Neural cell (in vitro differentiated cells): ENCODE measurements at regions not wholly inside any gene's neighbourhood (a gene's known extent, or its start where the extent isn't known, plus 50 kb on each side); places are given as distances from the start of the nearest gene placed in this dataset.

ENCODE experiments used
- H2AFZ ChIP-seq: fragments of 200-600, 300-800 bp; sonication (generic), shearing (Covaris generic); 2 replicates; pipeline ENCODE4 v1.6.0; 2014; ENCODE audit warnings: low read depth, mild to moderate bottlenecking, antibody characterized with exemption, low read length, moderate library complexity
- H3F3A ChIP-seq: fragments of 200-600 bp; shearing (Covaris generic); 2 replicates; pipeline ENCODE4 v1.6.1; 2016; ENCODE audit warnings: mild to moderate bottlenecking, moderate library complexity, mixed read lengths, antibody characterized with exemption, low read length; ENCODE audit not compliant: insufficient read depth, poor library complexity, severe bottlenecking
- H3K27ac ChIP-seq: fragments of 200-600, 300-800 bp; sonication (generic), shearing (Covaris generic); 2 replicates; pipeline ENCODE4 v1.5.1; 2014; ENCODE audit warnings: mild to moderate bottlenecking, low read length, moderate library complexity
- H3K27me3 ChIP-seq: fragments of 300-800, 200-600 bp; sonication (generic), shearing (Covaris generic); 2 replicates; pipeline ENCODE4 v1.6.0; 2014; ENCODE audit warnings: mild to moderate bottlenecking, low read depth, low read length, moderate library complexity; ENCODE audit not compliant: insufficient read depth
- H3K36me3 ChIP-seq: fragments of 300-800, 200-600 bp; sonication (generic), shearing (Covaris generic); 2 replicates; pipeline ENCODE4 v1.5.1; 2014; ENCODE audit warnings: mild to moderate bottlenecking, antibody characterized with exemption, low read length, moderate library complexity; ENCODE audit not compliant: insufficient read depth
- H3K4me2 ChIP-seq: fragments of 300-800, 200-600 bp; sonication (generic), shearing (Covaris generic); 2 replicates; pipeline ENCODE4 v1.6.0; 2014; ENCODE audit warnings: mild to moderate bottlenecking, low read length
- H3K4me3 ChIP-seq: fragments of 300-800, 200-600 bp; sonication (generic), shearing (Covaris generic); 2 replicates; pipeline ENCODE4 v1.5.1; 2014; ENCODE audit warnings: mild to moderate bottlenecking, low read length, moderate library complexity
- H3K79me2 ChIP-seq: fragments of 200-600 bp; shearing (Covaris generic); replicated peaks from 2 replicates; pipeline ENCODE4 v1.6.0; 2014; ENCODE audit warnings: mild to moderate bottlenecking, low read length, moderate library complexity; ENCODE audit not compliant: insufficient read depth
- H3K9ac ChIP-seq: fragments of 300-800, 200-600 bp; sonication (generic), shearing (Covaris generic); 2 replicates; pipeline ENCODE4 v1.6.1; 2016; ENCODE audit warnings: mild to moderate bottlenecking, low read length, mixed read lengths
- H3K9me2 ChIP-seq: fragments of 200-600 bp; shearing (Covaris generic); 2 replicates; pipeline ENCODE4 v1.6.1; 2016; ENCODE audit warnings: mild to moderate bottlenecking, low read length, mixed read lengths; ENCODE audit not compliant: insufficient read depth
- H3K9me3 ChIP-seq: fragments of 200-600, 300-800 bp; sonication (generic), shearing (Covaris generic); 2 replicates; pipeline ENCODE4 v1.6.1; 2016; ENCODE audit warnings: mild to moderate bottlenecking, mixed run types, low read length, moderate library complexity, mixed read lengths
- H4K20me1 ChIP-seq: fragments of 200-600 bp; shearing (Covaris generic); 2 replicates; pipeline ENCODE4 v1.6.1; 2016; ENCODE audit warnings: mild to moderate bottlenecking, mixed run types; ENCODE audit not compliant: insufficient read depth
- CTCF ChIP-seq: fragments of 450-650 bp; IDR thresholded peaks from 2 replicates; pipeline ENCODE4 v1.5.1; 2014; ENCODE audit warnings: antibody characterized with exemption, mild to moderate bottlenecking, moderate library complexity; ENCODE audit not compliant: poor library complexity, severe bottlenecking
- EP300 ChIP-seq: fragments of 450-650 bp; conservative IDR thresholded peaks from 2 replicates; pipeline ENCODE4 v1.6.1; 2014; ENCODE audit warnings: antibody characterized with exemption, mild to moderate bottlenecking, moderate library complexity; ENCODE audit not compliant: poor library complexity, severe bottlenecking
- EZH2 ChIP-seq: fragments of 200-600, 300-800 bp; shearing (Covaris generic), sonication (generic); IDR thresholded peaks from 2 replicates; pipeline ENCODE4 v1.6.1; 2014; ENCODE audit warnings: antibody characterized with exemption, low read length, borderline replicate concordance, mild to moderate bottlenecking; ENCODE audit not compliant: insufficient read depth, poor library complexity, severe bottlenecking
- MXI1 ChIP-seq: fragments of 450-650 bp; conservative IDR thresholded peaks from 2 replicates; pipeline ENCODE4 v1.6.1; 2014; ENCODE audit warnings: antibody characterized with exemption, mild to moderate bottlenecking; ENCODE audit not compliant: poor library complexity, severe bottlenecking
- POLR2AphosphoS5 ChIP-seq: IDR thresholded peaks from 2 replicates; pipeline ENCODE4 v1.6.1; 2012
- RAD21 ChIP-seq: fragments of 450-650 bp; conservative IDR thresholded peaks from 2 replicates; pipeline ENCODE4 v1.6.1; 2014; ENCODE audit warnings: antibody characterized with exemption, mild to moderate bottlenecking, moderate library complexity
- REST ChIP-seq: IDR thresholded peaks from 2 replicates; pipeline ENCODE4 v1.6.1; 2012; ENCODE audit warnings: borderline replicate concordance
- SMC3 ChIP-seq: fragments of 450-650 bp; conservative IDR thresholded peaks from 2 replicates; pipeline ENCODE4 v1.6.1; 2014; ENCODE audit warnings: antibody characterized with exemption, mild to moderate bottlenecking, moderate library complexity; ENCODE audit not compliant: poor library complexity
- TAF1 ChIP-seq: IDR thresholded peaks from 2 replicates; pipeline ENCODE4 v1.6.1; 2012; ENCODE audit warnings: low read depth

GRCh38 chr1:82091265-82091664, 290.5 kb downstream of the ADGRL2 start:
- Histone ChIP-seq H3K79me2 (no peaks in the 10 kb centered on the region), H3K4me2 (no peak overlapping the region), H3K9me3 (no peaks in the 10 kb centered on the region), H2AFZ (no peak overlapping the region), H3K9ac (no peak overlapping the region), H3K36me3 (no peaks in the 10 kb centered on the region), H4K20me1 (no peaks in the 10 kb centered on the region), H3F3A (no peaks in the 10 kb centered on the region), H3K27me3 (no peaks in the 10 kb centered on the region), H3K4me3 (no peak overlapping the region), H3K27ac (no peak overlapping the region), H3K9me2 (no peaks in the 10 kb centered on the region)
- TF ChIP-seq EZH2 (no peak), MXI1 (no peak), CTCF (no peak), SMC3 (no peak), POLR2AphosphoS5 (no peak), TAF1 (no peak), REST (no peak), RAD21 (no peak), EP300 (no peak)

- Histone ChIP-seq H3K4me2 (no peak overlapping the region), H3K27ac (no peak overlapping the region), H3K36me3 (no peaks in the 10 kb centered on the region), H3K4me3 (no peak overlapping the region), H3K79me2 (no peaks in the 10 kb centered on the region), H3K27me3 (no peaks in the 10 kb centered on the region), H4K20me1 (no peaks in the 10 kb centered on the region), H3K9ac (no peak overlapping the region), H3K9me3 (no peaks in the 10 kb centered on the region), H3K9me2 (no peaks in the 10 kb centered on the region), H3F3A (no peaks in the 10 kb centered on the region), H2AFZ (no peak overlapping the region)
- peak; percentile 21 for TF ChIP-seq CTCF
- no peak for TF ChIP-seq SMC3
Observed at GRCh38 chr1:82090104-82090503, 289.4 kb downstream of the ADGRL2 start.
